ENCODE measurements at regions not wholly inside any gene's neighbourhood (a gene's known extent, or its start where the extent isn't known, plus 50 kb on each side); places are given as distances from the start of the nearest gene placed in this dataset.

GRCh38 chr4:34921391-34921790 lies 1322.9 kb downstream of the ARAP2 start:
- CTCF ChIA-PET = no interaction called here
- Histone ChIP-seq H3K27ac (ENCODE audit: low read length) (no peak overlapping the region), H3K4me3 (ENCODE audit: low read depth in 2 of 2, low read length in 2 of 2) (no peak overlapping the region), H3K9me3 (ENCODE audit: control insufficient read depth, insufficient read depth, low read depth, low read length) (no peaks in the 10 kb centered on the region), H3K36me3 (ENCODE audit: control insufficient read depth, insufficient read depth, low read length) (no peaks in the 10 kb centered on the region), H3K27me3 (ENCODE audit: control insufficient read depth, insufficient read depth, low read length) (no peaks in the 10 kb centered on the region), H3K4me1 (ENCODE audit: control insufficient read depth, insufficient read depth, low read length) (no peaks in the 10 kb centered on the region)
- intact Hi-C loops (cut with micrococcal nuclease; ENCODE audit: unreplicated experiment) = no loop called here
- in situ Hi-C loops (cut with HindIII; ENCODE audit: low pct_unique_long_range_greater_than_20kb, low sequenced_read_pairs) = no loop called here
- DNase-seq (ENCODE audit: low read depth, low spot score) = no peak
- TF ChIP-seq, protein P1, sequence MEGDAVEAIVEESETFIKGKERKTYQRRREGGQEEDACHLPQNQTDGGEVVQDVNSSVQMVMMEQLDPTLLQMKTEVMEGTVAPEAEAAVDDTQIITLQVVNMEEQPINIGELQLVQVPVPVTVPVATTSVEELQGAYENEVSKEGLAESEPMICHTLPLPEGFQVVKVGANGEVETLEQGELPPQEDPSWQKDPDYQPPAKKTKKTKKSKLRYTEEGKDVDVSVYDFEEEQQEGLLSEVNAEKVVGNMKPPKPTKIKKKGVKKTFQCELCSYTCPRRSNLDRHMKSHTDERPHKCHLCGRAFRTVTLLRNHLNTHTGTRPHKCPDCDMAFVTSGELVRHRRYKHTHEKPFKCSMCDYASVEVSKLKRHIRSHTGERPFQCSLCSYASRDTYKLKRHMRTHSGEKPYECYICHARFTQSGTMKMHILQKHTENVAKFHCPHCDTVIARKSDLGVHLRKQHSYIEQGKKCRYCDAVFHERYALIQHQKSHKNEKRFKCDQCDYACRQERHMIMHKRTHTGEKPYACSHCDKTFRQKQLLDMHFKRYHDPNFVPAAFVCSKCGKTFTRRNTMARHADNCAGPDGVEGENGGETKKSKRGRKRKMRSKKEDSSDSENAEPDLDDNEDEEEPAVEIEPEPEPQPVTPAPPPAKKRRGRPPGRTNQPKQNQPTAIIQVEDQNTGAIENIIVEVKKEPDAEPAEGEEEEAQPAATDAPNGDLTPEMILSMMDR (IDR thresholded peaks at IDR 0.05) = no peak
- TF ChIP-seq SIN3A (IDR thresholded peaks at IDR 0.05; ENCODE audit: borderline replicate concordance, insufficient read depth, low read depth, low read length) (no peak), REST (IDR thresholded peaks at IDR 0.05; ENCODE audit: insufficient read depth in 1 of 2, low read depth in 2 of 2, low read length in 1 of 2) (no peak)
- no TSS peak for BruUV-seq (replicated peaks)
- POLR2A ChIA-PET = no interaction called here
- no peak for ATAC-seq

- BruUV-seq (replicated peaks) = no TSS peak
- ATAC-seq (no peak), DNase-seq (ENCODE audit: low read depth, low spot score) (no peak)
- TF ChIP-seq POLR2AphosphoS5 (IDR thresholded peaks at IDR 0.05; ENCODE audit: low read depth, low read length) (no peak), SIN3A (IDR thresholded peaks at IDR 0.05; ENCODE audit: borderline replicate concordance, insufficient read depth, low read depth, low read length) (no peak), REST (IDR thresholded peaks at IDR 0.05; ENCODE audit: insufficient read depth in 1 of 2, low read depth in 2 of 2, low read length in 1 of 2) (no peak), TCF7L2 (IDR thresholded peaks at IDR 0.05; ENCODE audit: low read depth, low read length) (peak; percentile 91)
- TF ChIP-seq, protein P1 (IDR thresholded peaks at IDR 0.05) = no peak
- Histone ChIP-seq H3K9me3 (ENCODE audit: control insufficient read depth, insufficient read depth, low read depth, low read length) (no peaks in the 10 kb centered on the region), H3K27me3 (ENCODE audit: control insufficient read depth, insufficient read depth, low read length) (no peaks in the 10 kb centered on the region), H3K27ac (ENCODE audit: low read length) (no peak overlapping the region), H3K4me1 (ENCODE audit: control insufficient read depth, insufficient read depth, low read length) (no peaks in the 10 kb centered on the region), H3K4me3 (ENCODE audit: low read depth in 2 of 2, low read length in 2 of 2) (no peak overlapping the region), H3K36me3 (ENCODE audit: control insufficient read depth, insufficient read depth, low read length) (no peaks in the 10 kb centered on the region)
- ChIA-PET POLR2A (no interaction called here), CTCF (no interaction called here)
- intact Hi-C loops (cut with micrococcal nuclease; ENCODE audit: unreplicated experiment) (no loop called here), in situ Hi-C loops (cut with HindIII; ENCODE audit: low pct_unique_long_range_greater_than_20kb, low sequenced_read_pairs) (no loop called here)
Observed at GRCh38 chr4:34922325-34922724, 1322.0 kb downstream of the ARAP2 start.

Data from Panc1 (cell line).